ENCODE measurements at regions not wholly inside any gene's neighbourhood (a gene's known extent, or its start where the extent isn't known, plus 50 kb on each side); places are given as distances from the start of the nearest gene placed in this dataset.

DNA sequence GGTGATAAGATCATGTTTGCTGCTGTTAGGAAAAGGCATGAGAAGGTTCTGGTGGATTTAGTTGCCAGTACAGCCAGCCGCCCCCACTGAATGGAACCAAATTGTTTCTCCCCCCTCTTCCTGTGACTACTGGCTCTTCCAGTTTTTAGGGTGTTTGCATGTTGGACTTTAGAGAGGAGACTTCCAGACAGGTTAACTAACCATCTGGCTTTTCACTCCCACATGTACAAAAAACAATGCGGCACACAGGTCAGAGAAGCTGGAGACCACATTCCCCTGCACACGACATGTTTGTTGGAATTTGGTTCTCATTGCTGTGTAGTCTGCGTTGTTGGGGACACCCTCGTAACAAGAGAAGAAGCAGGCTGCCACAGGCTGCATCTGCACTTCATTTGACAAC lies 103.9 kb upstream of the TMEM132C start:
- Mint-ChIP-seq H3K4me3 (no peak overlapping the region), H3K27me3 (no peaks in the 10 kb centered on the region), H3K9me3 (ENCODE audit: insufficient read depth) (no peaks in the 10 kb centered on the region), H3K4me1 (no peaks in the 10 kb centered on the region), H3K27ac (no peak overlapping the region)
- Histone ChIP-seq H3K9ac (ENCODE audit: low read length) (no peak overlapping the region), H3K79me2 (ENCODE audit: control insufficient read depth, insufficient read depth, low read length) (no peaks in the 10 kb centered on the region), H3K27me3 (replicated peaks in 1 of 4; ENCODE audit: control extremely low read depth in 1 of 4, control insufficient read depth in 3 of 4, insufficient read depth in 4 of 4, low read length in 3 of 4) (no peaks in the 10 kb centered on the region), H3K4me3 (ENCODE audit: control extremely low read depth in 1 of 5, extremely low read depth in 1 of 5, insufficient read depth in 1 of 5, low read depth in 2 of 5, low read length in 4 of 5) (no peak overlapping the region), H3K36me3 (replicated peaks in 1 of 2; ENCODE audit: control extremely low read depth in 1 of 2, control insufficient read depth in 1 of 2, extremely low read depth in 1 of 2, insufficient read depth in 2 of 2, low read length in 1 of 2) (no peaks in the 10 kb centered on the region), H3K4me2 (replicated peaks; ENCODE audit: low read depth, low read length, poor library complexity, severe bottlenecking) (no peak overlapping the region), H2AFZ (ENCODE audit: insufficient read depth, low read depth, low read length, poor library complexity, severe bottlenecking) (no peak overlapping the region), H3K4me1 (ENCODE audit: control insufficient read depth in 2 of 2, insufficient read depth in 2 of 2, low read length in 2 of 2) (no peaks in the 10 kb centered on the region), H3K9me3 (ENCODE audit: control extremely low read depth in 1 of 3, control insufficient read depth in 2 of 3, insufficient read depth in 1 of 3, low read length in 2 of 3) (peaks cover 0 to 4% (median 0%) of the 10 kb centered on the region in 3 donors), H4K20me1 (ENCODE audit: control insufficient read depth, insufficient read depth, low read length, poor library complexity, severe bottlenecking) (no peaks in the 10 kb centered on the region), H3K27ac (ENCODE audit: low read length in 2 of 2) (no peak overlapping the region)
- WGBS (ENCODE audit: insufficient coverage): 88% methylated on average over 3 of the region's 5 CpGs
- ChIA-PET POLR2A (no interaction called here), CTCF (no interaction called here)
- no peak for TF ChIP-seq EZH2 (IDR thresholded peaks at IDR 0.05; ENCODE audit: borderline replicate concordance, insufficient read depth, low read depth, low read length, poor library complexity, severe bottlenecking)
- TF ChIP-seq, protein P1, sequence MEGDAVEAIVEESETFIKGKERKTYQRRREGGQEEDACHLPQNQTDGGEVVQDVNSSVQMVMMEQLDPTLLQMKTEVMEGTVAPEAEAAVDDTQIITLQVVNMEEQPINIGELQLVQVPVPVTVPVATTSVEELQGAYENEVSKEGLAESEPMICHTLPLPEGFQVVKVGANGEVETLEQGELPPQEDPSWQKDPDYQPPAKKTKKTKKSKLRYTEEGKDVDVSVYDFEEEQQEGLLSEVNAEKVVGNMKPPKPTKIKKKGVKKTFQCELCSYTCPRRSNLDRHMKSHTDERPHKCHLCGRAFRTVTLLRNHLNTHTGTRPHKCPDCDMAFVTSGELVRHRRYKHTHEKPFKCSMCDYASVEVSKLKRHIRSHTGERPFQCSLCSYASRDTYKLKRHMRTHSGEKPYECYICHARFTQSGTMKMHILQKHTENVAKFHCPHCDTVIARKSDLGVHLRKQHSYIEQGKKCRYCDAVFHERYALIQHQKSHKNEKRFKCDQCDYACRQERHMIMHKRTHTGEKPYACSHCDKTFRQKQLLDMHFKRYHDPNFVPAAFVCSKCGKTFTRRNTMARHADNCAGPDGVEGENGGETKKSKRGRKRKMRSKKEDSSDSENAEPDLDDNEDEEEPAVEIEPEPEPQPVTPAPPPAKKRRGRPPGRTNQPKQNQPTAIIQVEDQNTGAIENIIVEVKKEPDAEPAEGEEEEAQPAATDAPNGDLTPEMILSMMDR (IDR thresholded peaks at IDR 0.05): no peak
- DNase-seq (no peak), ATAC-seq (ENCODE audit: low read depth) (no peak)
- intact Hi-C loops (cut with micrococcal nuclease): no loop called here

DNA sequence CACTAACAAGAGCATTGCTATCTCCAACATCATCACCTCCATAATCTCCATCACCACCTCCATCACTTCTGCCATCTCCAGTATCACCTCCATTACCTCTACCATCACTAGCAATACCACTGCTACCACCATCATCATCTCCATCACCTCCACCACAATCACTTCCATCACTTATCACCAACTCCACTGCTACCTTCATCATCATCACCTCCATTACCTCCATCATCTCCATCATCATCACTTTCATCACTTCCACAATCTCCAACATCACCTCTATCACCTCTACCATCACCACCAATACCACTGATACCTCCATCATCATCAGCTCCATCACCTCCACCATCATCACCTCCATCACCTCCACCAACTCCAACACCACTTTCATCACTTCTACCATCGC lies 102.4 kb upstream of the TMEM132C start:
- H3K9me3 ChIP-seq (ENCODE audit: control extremely low read depth in 1 of 3, control insufficient read depth in 2 of 3, insufficient read depth in 1 of 3, low read length in 2 of 3): peaks cover 0 to 4% (median 0%) of the 10 kb centered on the region in 3 donors
- no peaks in the 10 kb centered on the region for H3K9me3 Mint-ChIP-seq (ENCODE audit: insufficient read depth)
- H3K4me3 Mint-ChIP-seq: no peak overlapping the region
- no peak overlapping the region for H3K27ac ChIP-seq (ENCODE audit: low read length in 2 of 2)
- H3K4me1 ChIP-seq (ENCODE audit: control insufficient read depth in 2 of 2, insufficient read depth in 2 of 2, low read length in 2 of 2): no peaks in the 10 kb centered on the region
- H3K36me3 ChIP-seq (replicated peaks in 1 of 2; ENCODE audit: control extremely low read depth in 1 of 2, control insufficient read depth in 1 of 2, extremely low read depth in 1 of 2, insufficient read depth in 2 of 2, low read length in 1 of 2): no peaks in the 10 kb centered on the region
- no peaks in the 10 kb centered on the region for H3K79me2 ChIP-seq (ENCODE audit: control insufficient read depth, insufficient read depth, low read length)
- H4K20me1 ChIP-seq (ENCODE audit: control insufficient read depth, insufficient read depth, low read length, poor library complexity, severe bottlenecking): no peaks in the 10 kb centered on the region
- TF ChIP-seq, protein P1 (IDR thresholded peaks at IDR 0.05): no peak
- TF ChIP-seq EZH2 (IDR thresholded peaks at IDR 0.05; ENCODE audit: borderline replicate concordance, insufficient read depth, low read depth, low read length, poor library complexity, severe bottlenecking): no peak
- WGBS (ENCODE audit: insufficient coverage): 95% methylated on average over 1 of the region's 1 CpG
- no peak overlapping the region for H3K27ac Mint-ChIP-seq
- intact Hi-C loops (cut with micrococcal nuclease): no loop called here
- no peaks in the 10 kb centered on the region for H3K27me3 Mint-ChIP-seq
- ChIA-PET POLR2A (no interaction called here), CTCF (no interaction called here)
- H3K9ac ChIP-seq (ENCODE audit: low read length): no peak overlapping the region
- no peak overlapping the region for H2AFZ ChIP-seq (ENCODE audit: insufficient read depth, low read depth, low read length, poor library complexity, severe bottlenecking)
- no peaks in the 10 kb centered on the region for H3K27me3 ChIP-seq (replicated peaks in 1 of 4; ENCODE audit: control extremely low read depth in 1 of 4, control insufficient read depth in 3 of 4, insufficient read depth in 4 of 4, low read length in 3 of 4)
- ATAC-seq (ENCODE audit: low read depth) (no peak), DNase-seq (no peak)
- no peaks in the 10 kb centered on the region for H3K4me1 Mint-ChIP-seq
- H3K4me2 ChIP-seq (replicated peaks; ENCODE audit: low read depth, low read length, poor library complexity, severe bottlenecking): no peak overlapping the region
- no peak overlapping the region for H3K4me3 ChIP-seq (ENCODE audit: control extremely low read depth in 1 of 5, extremely low read depth in 1 of 5, insufficient read depth in 1 of 5, low read depth in 2 of 5, low read length in 4 of 5)

All from B cell (primary cell).